Sigmoid colon (tissue), 6 donors: ENCODE measurements at regions not wholly inside any gene's neighbourhood (a gene's known extent, or its start where the extent isn't known, plus 50 kb on each side); places are given as distances from the start of the nearest gene placed in this dataset.

Experiments used
- DNase-seq: peaks from one replicate; pipeline ENCODE4 v3.0.0-alpha.2; 2019
- H3K27ac ChIP-seq, 4 donors: fragments of 200-600 bp; sonication (generic); one replicate each; pipeline ENCODE4 v1.5.1; 2016 to 2019; ENCODE audit warnings: mild to moderate bottlenecking in 1 of 4
- H3K27me3 ChIP-seq, 3 donors: fragments of 200-600 bp; sonication (generic); one replicate each; pipeline ENCODE4 v1.5.1; 2019; ENCODE audit warnings: mild to moderate bottlenecking in 1 of 3
- H3K36me3 ChIP-seq, 4 donors: fragments of 200-600 bp; sonication (generic); one replicate each; pipeline ENCODE4 v1.5.1; 2016 to 2019
- H3K4me1 ChIP-seq, 4 donors: fragments of 200-600 bp; sonication (generic); one replicate each; pipeline ENCODE4 v1.5.1; 2017 to 2019
- H3K4me3 ChIP-seq, 4 donors: fragments of 200-600 bp; sonication (generic); one replicate each; pipeline ENCODE4 v1.5.1; 2017 to 2019; ENCODE audit warnings: mild to moderate bottlenecking in 2 of 4, moderate library complexity in 1 of 4
- H3K9me3 ChIP-seq, 4 donors: fragments of 200-600 bp in 3 of 4; sonication (generic) in 3 of 4; one replicate each; pipeline versions ENCODE4 v1.5.1 to v1.6.1; 2013 to 2019
- EP300 ChIP-seq, 4 donors: sonication (generic); formaldehyde crosslinking; IDR thresholded peaks; one replicate each; pipeline ENCODE4 v1.6.1; 2017; ENCODE audit warnings: antibody characterized with exemption in 4 of 4
- POLR2A ChIP-seq, 2 donors: fragments of 450-650 bp; IDR thresholded peaks; one replicate each; pipeline ENCODE4 v1.6.1; 2016; ENCODE audit warnings: antibody characterized with exemption in 2 of 2, mild to moderate bottlenecking in 2 of 2, moderate library complexity in 2 of 2
- POLR2AphosphoS5 ChIP-seq, 4 donors: sonication (generic); formaldehyde crosslinking; IDR thresholded peaks; one replicate each; pipeline ENCODE4 v1.6.1; 2017; ENCODE audit warnings: antibody characterized with exemption in 4 of 4
- WGBS, 2 donors: extraction: QIAGEN DNeasy Blood & Tissue Kit; methylation state at CpG; one replicate each; pipeline ENCODE4 v1.1.7; 2013; 5-methylcytosine and 5-hydroxymethylcytosine counted together
- intact Hi-C: fragments of 100-400 bp; cut with DNase I; formaldehyde crosslinking; loops from one replicate; pipeline ENCODE4 v1.15.1; 2023
- TF ChIP-seq, protein P1 (sequence below), 4 experiments: fragments of 450-650 bp in 3 of 4; fragments of 200-600 bp in 1 of 4; IDR thresholded peaks; one replicate each; pipeline ENCODE4 v1.5.1; 2016 to 2019; ENCODE audit warnings: antibody characterized with exemption in 4 of 4, mild to moderate bottlenecking in 3 of 4, moderate library complexity in 2 of 4
- donor health status: healthy with polysubstance abuse.
- donor health status: healthy.

DNA sequence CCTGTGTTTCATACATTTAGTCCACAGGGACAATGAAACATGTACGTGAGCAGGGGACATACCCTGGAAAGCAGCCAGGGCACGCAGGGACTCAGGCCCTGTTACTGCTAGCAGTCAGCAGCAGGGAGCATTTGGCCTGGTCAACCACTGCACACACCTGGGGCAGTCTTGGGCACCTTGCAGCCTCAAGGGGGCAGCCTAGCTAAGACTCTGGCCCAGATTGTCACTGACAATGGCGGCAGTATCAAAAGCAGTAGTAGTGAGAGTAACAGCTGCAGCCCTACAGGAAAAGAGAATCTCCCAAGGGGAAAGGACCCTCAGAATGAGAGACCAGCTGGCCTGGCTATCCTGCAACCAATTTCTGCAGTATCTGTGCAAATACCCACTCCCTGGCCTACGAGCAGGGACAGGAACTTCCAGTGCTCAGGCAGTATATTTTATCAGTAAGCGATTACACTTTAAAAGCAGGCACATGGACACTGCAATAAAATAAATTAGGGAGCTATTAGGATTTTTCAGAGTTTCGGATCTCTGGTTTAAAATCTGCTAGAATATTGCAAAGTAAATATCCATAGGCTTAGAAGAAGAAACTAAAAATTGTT, 475.6 kb downstream of the LTN1 start:
- DNase-seq, result peak; percentile 71
- H3K4me3 ChIP-seq, result no peak overlapping the region
- intact Hi-C loops, result loop anchor here (2.0 kb wide), 1 partner anchor 228 kb away; no protein-coding TSS in a partner anchor
- H3K27ac ChIP-seq, result no peak overlapping the region
- 19 to 42% methylated on average over 6 of the region's 6 CpGs for WGBS, 2 donors
- H3K36me3 ChIP-seq, result no peaks in the 10 kb centered on the region
- TF ChIP-seq, protein P1, sequence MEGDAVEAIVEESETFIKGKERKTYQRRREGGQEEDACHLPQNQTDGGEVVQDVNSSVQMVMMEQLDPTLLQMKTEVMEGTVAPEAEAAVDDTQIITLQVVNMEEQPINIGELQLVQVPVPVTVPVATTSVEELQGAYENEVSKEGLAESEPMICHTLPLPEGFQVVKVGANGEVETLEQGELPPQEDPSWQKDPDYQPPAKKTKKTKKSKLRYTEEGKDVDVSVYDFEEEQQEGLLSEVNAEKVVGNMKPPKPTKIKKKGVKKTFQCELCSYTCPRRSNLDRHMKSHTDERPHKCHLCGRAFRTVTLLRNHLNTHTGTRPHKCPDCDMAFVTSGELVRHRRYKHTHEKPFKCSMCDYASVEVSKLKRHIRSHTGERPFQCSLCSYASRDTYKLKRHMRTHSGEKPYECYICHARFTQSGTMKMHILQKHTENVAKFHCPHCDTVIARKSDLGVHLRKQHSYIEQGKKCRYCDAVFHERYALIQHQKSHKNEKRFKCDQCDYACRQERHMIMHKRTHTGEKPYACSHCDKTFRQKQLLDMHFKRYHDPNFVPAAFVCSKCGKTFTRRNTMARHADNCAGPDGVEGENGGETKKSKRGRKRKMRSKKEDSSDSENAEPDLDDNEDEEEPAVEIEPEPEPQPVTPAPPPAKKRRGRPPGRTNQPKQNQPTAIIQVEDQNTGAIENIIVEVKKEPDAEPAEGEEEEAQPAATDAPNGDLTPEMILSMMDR (IDR thresholded peaks at IDR 0.05), result peak in 3 of 4 experiments; percentile 30 to 56 (median 54)
- no peak for TF ChIP-seq POLR2AphosphoS5 (IDR thresholded peaks at IDR 0.05)
- H3K9me3 ChIP-seq, result no peaks in the 10 kb centered on the region
- H3K4me1 ChIP-seq, result no peaks in the 10 kb centered on the region
- H3K27me3 ChIP-seq, result no peaks in the 10 kb centered on the region

DNA sequence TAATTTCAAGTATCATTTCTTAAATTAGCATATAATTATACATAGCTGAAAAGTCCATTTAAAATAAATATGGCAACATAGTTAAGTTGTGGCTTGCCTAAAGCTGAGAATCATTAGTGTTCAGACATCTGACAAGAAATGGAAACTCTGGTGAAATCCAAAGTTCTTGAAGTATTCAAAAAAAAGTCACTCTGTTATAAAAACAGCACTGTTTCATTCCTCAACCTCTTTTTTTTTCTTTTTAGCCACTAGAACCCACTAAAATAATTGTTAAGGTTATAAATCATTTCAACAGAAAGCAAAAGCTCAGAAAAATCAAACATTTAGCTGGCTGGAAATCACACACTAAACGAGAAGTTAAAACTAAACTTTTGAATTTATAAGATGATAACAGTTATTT, 476.7 kb downstream of the LTN1 start:
- Histone ChIP-seq H3K27ac (no peak overlapping the region), H3K27me3 (no peaks in the 10 kb centered on the region), H3K4me3 (no peak overlapping the region), H3K36me3 (no peaks in the 10 kb centered on the region), H3K4me1 (no peaks in the 10 kb centered on the region), H3K9me3 (no peaks in the 10 kb centered on the region)
- TF ChIP-seq, protein P1 (IDR thresholded peaks at IDR 0.05), result no peak
- TF ChIP-seq POLR2A (IDR thresholded peaks at IDR 0.05) (no peak), POLR2AphosphoS5 (IDR thresholded peaks at IDR 0.05) (no peak)
- no peak for DNase-seq
- intact Hi-C loops, result loop anchor here (2.0 kb wide), 1 partner anchor 229 kb away; no protein-coding TSS in a partner anchor
- 71 to 75% methylated on average over 1 of the region's 1 CpG for WGBS, 2 donors

DNA sequence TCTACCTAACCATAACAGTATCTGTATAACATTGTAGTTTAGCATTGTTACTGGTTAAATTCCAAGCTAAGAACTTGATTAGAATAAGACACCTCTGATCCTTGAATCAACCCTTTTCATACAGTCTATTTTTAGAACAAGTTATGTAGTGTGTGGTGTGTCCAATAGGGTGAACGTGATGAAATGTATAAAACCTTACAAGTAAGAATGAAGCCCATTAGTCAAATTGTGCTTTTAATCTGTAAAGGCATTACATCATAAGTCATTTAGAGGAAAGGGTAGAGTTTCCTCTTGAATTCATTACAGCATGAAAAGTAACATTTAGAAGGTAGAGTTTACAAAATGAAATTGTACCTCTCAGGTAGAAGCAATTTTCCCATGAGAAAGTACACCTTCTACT, 479.2 kb downstream of the LTN1 start:
- H3K36me3 ChIP-seq, result no peaks in the 10 kb centered on the region
- TF ChIP-seq, protein P1 (IDR thresholded peaks at IDR 0.05), result no peak
- no peak for TF ChIP-seq EP300 (IDR thresholded peaks at IDR 0.05)
- no peak for TF ChIP-seq POLR2A (IDR thresholded peaks at IDR 0.05)
- TF ChIP-seq POLR2AphosphoS5 (IDR thresholded peaks at IDR 0.05), result no peak
- 42 to 53% methylated on average over 1 of the region's 1 CpG for WGBS, 2 donors
- no peaks in the 10 kb centered on the region for H3K9me3 ChIP-seq
- DNase-seq, result no peak
- no peaks in the 10 kb centered on the region for H3K4me1 ChIP-seq
- H3K27ac ChIP-seq, result no peak overlapping the region
- H3K4me3 ChIP-seq, result no peak overlapping the region
- H3K27me3 ChIP-seq, result no peaks in the 10 kb centered on the region
- intact Hi-C loops, result loop anchor here (5.0 kb wide), 1 partner anchor 429 kb away; no protein-coding TSS in a partner anchor

DNA sequence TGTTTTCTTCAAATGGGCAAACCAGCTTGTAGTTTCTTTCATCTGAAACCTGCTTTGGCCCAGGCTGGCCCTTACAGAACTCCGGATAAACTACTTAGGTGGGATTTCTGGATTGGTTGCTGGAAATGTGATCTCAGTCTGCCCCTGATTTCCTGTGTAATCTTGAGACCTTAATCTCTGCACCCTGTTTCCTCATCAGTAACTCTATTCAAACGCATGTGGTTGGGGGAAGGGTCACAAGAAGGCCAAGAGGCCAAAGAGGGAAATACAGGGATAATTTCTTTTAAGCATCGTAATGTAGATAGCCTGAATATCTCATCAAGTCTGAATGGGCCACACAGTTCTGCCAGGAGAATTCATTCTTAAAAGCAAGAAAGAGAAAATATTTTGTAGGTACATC, 483.6 kb downstream of the LTN1 start:
- WGBS, 2 donors, result 63 to 69% methylated on average over 3 of the region's 3 CpGs
- H3K4me1 ChIP-seq, result no peaks in the 10 kb centered on the region
- no peak for DNase-seq
- peaks cover 0 to 13% (median 4%) of the 10 kb centered on the region in 4 donors for H3K9me3 ChIP-seq
- TF ChIP-seq EP300 (IDR thresholded peaks at IDR 0.05) (no peak), POLR2AphosphoS5 (IDR thresholded peaks at IDR 0.05) (no peak), POLR2A (IDR thresholded peaks at IDR 0.05) (no peak)
- TF ChIP-seq, protein P1 (IDR thresholded peaks at IDR 0.05), result no peak
- H3K36me3 ChIP-seq, result no peaks in the 10 kb centered on the region
- intact Hi-C loops, result no loop called here
- no peak overlapping the region for H3K27ac ChIP-seq
- no peaks in the 10 kb centered on the region for H3K27me3 ChIP-seq
- no peak overlapping the region for H3K4me3 ChIP-seq

DNA sequence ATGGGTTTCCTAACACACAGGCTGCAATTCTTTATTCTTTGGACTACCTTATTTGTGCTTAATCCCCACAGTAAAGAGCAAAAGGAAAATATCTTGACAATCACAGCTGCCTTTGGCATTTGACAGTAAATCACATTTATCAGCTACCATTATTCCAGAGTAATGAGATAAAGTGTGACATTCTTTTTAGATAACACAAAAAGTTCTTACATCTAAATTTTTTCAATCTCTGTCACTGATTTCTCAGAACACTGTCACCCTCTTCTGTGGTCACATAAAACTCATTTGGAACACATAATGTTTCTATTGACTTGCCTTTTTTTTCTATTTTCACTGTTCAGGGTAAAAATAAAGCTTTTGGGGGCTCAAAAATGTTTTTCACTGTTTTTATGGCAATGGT, 484.6 kb downstream of the LTN1 start:
- TF ChIP-seq EP300 (IDR thresholded peaks at IDR 0.05) (no peak), POLR2A (IDR thresholded peaks at IDR 0.05) (no peak), POLR2AphosphoS5 (IDR thresholded peaks at IDR 0.05) (no peak)
- TF ChIP-seq, protein P1 (IDR thresholded peaks at IDR 0.05), result no peak
- DNase-seq, result no peak
- Histone ChIP-seq H3K27me3 (no peaks in the 10 kb centered on the region), H3K4me3 (no peak overlapping the region), H3K27ac (no peak overlapping the region), H3K36me3 (no peaks in the 10 kb centered on the region), H3K9me3 (peaks cover 0 to 13% (median 4%) of the 10 kb centered on the region in 4 donors), H3K4me1 (no peaks in the 10 kb centered on the region)
- intact Hi-C loops, result no loop called here
